Fibroblast of lung (primary cell): ENCODE measurements at regions not wholly inside any gene's neighbourhood (a gene's known extent, or its start where the extent isn't known, plus 50 kb on each side); places are given as distances from the start of the nearest gene placed in this dataset.

Source experiments
- DNase-seq, 2 donors: peaks; one replicate each; pipeline versions ENCODE4 v3.0.0 to v3.0.0-alpha.2; 2010; ENCODE audit warnings: low read depth in 2 of 2
- H2AFZ ChIP-seq: 2 replicates; pipeline ENCODE4 v1.5.1; 2012; ENCODE audit warnings: low read length, control low read depth, inconsistent platforms
- H3K27ac ChIP-seq: 2 replicates; pipeline ENCODE4 v1.5.1; 2011; ENCODE audit warnings: low read length, control low read depth; ENCODE audit not compliant: insufficient read depth
- H3K27me3 ChIP-seq: 2 replicates; pipeline ENCODE4 v1.5.1; 2011; ENCODE audit warnings: mild to moderate bottlenecking, low read length; ENCODE audit not compliant: control insufficient read depth, insufficient read depth
- H3K36me3 ChIP-seq: 2 replicates; pipeline ENCODE4 v1.5.1; 2011; ENCODE audit warnings: low read length; ENCODE audit not compliant: control insufficient read depth, insufficient read depth
- H3K4me1 ChIP-seq: 2 replicates; pipeline ENCODE4 v1.5.1; 2011; ENCODE audit warnings: low read length; ENCODE audit not compliant: control insufficient read depth, insufficient read depth; ENCODE audit errors: extremely low read depth
- H3K4me2 ChIP-seq: 2 replicates; pipeline ENCODE4 v1.5.1; 2011; ENCODE audit warnings: low read length, control low read depth; ENCODE audit not compliant: insufficient read depth; ENCODE audit errors: extremely low read depth
- H3K4me3 ChIP-seq, 4 experiments: fragments of 200-600 bp in 1 of 4; sonication (generic) in 1 of 4; replicated peaks in 1 of 4; 2 replicates each; pipeline ENCODE4 v1.5.1; 2011 to 2016; ENCODE audit warnings: low read length in 4 of 4, low read depth in 3 of 4, mild to moderate bottlenecking in 3 of 4, control low read depth in 2 of 4, inconsistent platforms in 1 of 4, mixed read lengths in 1 of 4; ENCODE audit not compliant: insufficient read depth in 1 of 4; ENCODE audit errors: control extremely low read depth in 1 of 4
- H3K79me2 ChIP-seq: 2 replicates; pipeline ENCODE4 v1.5.1; 2012; ENCODE audit warnings: mild to moderate bottlenecking, low read length, inconsistent platforms; ENCODE audit not compliant: control insufficient read depth, insufficient read depth
- H3K9ac ChIP-seq: 2 replicates; pipeline ENCODE4 v1.5.1; 2011; ENCODE audit warnings: mild to moderate bottlenecking, low read length, control low read depth; ENCODE audit not compliant: insufficient read depth
- H3K9me3 ChIP-seq: 2 replicates; pipeline ENCODE4 v1.5.1; 2012; ENCODE audit warnings: low read depth, low read length; ENCODE audit not compliant: control insufficient read depth, insufficient read depth
- H4K20me1 ChIP-seq: 2 replicates; pipeline ENCODE4 v1.5.1; 2011; ENCODE audit warnings: low read length; ENCODE audit not compliant: control insufficient read depth, insufficient read depth; ENCODE audit errors: extremely low read depth
- EZH2 ChIP-seq: IDR thresholded peaks from 2 replicates; pipeline ENCODE4 v1.5.1; 2012; ENCODE audit warnings: low read length, control low read depth, mild to moderate bottlenecking; ENCODE audit errors: missing control alignments
- TF ChIP-seq, protein P1 (sequence below), 2 donors: IDR thresholded peaks in 1 of 2; conservative IDR thresholded peaks in 1 of 2; 1 replicate in 1 of 2; 2 replicates in 1 of 2; pipeline ENCODE4 v1.5.1; 2011 to 2012; ENCODE audit warnings: low read length in 2 of 2, control low read depth in 1 of 2, inconsistent platforms in 1 of 2, low read depth in 1 of 2, mild to moderate bottlenecking in 1 of 2

DNA sequence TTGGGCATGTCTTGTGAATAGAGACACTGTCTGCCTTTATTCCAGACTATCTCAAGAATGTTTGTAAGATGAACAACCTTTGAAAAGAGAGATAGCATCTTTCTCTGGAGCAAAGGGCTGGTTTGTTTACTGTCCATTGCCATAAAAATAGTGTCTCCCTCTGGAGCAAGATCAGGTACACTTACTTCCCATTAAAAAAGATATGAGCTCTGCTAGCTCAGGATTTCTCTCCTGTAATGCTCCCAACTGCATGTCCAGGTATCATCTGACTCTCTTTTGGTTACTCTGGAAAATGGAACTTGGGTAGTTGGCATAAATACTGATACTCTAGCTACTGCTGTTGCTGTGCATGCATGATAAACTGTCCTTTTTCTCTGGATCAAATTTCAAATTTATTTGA is 381.1 kb downstream of the TFEC start:
- no peak overlapping the region for H2AFZ ChIP-seq
- TF ChIP-seq, protein P1, sequence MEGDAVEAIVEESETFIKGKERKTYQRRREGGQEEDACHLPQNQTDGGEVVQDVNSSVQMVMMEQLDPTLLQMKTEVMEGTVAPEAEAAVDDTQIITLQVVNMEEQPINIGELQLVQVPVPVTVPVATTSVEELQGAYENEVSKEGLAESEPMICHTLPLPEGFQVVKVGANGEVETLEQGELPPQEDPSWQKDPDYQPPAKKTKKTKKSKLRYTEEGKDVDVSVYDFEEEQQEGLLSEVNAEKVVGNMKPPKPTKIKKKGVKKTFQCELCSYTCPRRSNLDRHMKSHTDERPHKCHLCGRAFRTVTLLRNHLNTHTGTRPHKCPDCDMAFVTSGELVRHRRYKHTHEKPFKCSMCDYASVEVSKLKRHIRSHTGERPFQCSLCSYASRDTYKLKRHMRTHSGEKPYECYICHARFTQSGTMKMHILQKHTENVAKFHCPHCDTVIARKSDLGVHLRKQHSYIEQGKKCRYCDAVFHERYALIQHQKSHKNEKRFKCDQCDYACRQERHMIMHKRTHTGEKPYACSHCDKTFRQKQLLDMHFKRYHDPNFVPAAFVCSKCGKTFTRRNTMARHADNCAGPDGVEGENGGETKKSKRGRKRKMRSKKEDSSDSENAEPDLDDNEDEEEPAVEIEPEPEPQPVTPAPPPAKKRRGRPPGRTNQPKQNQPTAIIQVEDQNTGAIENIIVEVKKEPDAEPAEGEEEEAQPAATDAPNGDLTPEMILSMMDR (conservative IDR thresholded peaks at IDR 0.05 in 1 of 2, IDR thresholded peaks at IDR 0.05 in 1 of 2; ENCODE audit: low read depth in 1 of 2, low read length in 2 of 2), result no peak
- H3K4me2 ChIP-seq, result no peak overlapping the region
- H3K4me1 ChIP-seq, result no peaks in the 10 kb centered on the region
- no peak overlapping the region for H3K27ac ChIP-seq
- no peaks in the 10 kb centered on the region for H3K79me2 ChIP-seq
- no peaks in the 10 kb centered on the region for H3K27me3 ChIP-seq
- DNase-seq, result no peak
- H3K36me3 ChIP-seq, result no peaks in the 10 kb centered on the region
- no peaks in the 10 kb centered on the region for H3K9me3 ChIP-seq
- no peaks in the 10 kb centered on the region for H4K20me1 ChIP-seq
- no peak overlapping the region for H3K9ac ChIP-seq
- no peak overlapping the region for H3K4me3 ChIP-seq

DNA sequence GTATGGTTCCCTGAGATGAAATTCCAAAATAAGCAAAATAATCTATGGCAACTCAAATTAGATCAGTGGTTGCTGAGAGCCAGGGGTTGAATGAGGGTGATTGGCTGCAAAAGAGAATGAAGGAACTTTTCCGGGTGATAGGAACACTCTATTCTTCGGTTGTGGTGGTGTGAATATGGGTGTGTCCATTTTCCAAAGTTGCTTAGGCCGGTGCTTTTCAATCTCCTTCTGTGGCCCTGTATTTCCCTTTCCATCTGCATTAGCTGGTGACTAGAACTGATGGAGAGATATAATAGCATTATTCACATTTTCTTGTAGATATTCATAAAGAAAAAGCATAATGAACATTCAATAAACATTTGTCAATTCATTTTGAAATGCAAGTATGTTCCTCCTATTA is 382.9 kb downstream of the TFEC start:
- TF ChIP-seq EZH2, result no peak
- TF ChIP-seq, protein P1 (conservative IDR thresholded peaks at IDR 0.05 in 1 of 2, IDR thresholded peaks at IDR 0.05 in 1 of 2; ENCODE audit: low read depth in 1 of 2, low read length in 2 of 2), result no peak
- Histone ChIP-seq H3K27me3 (no peaks in the 10 kb centered on the region), H3K4me3 (no peak overlapping the region), H3K27ac (no peak overlapping the region), H4K20me1 (no peaks in the 10 kb centered on the region), H3K4me2 (no peak overlapping the region), H3K79me2 (no peaks in the 10 kb centered on the region), H3K9me3 (no peaks in the 10 kb centered on the region), H3K9ac (no peak overlapping the region), H2AFZ (no peak overlapping the region), H3K4me1 (no peaks in the 10 kb centered on the region), H3K36me3 (no peaks in the 10 kb centered on the region)
- DNase-seq, result no peak

DNA sequence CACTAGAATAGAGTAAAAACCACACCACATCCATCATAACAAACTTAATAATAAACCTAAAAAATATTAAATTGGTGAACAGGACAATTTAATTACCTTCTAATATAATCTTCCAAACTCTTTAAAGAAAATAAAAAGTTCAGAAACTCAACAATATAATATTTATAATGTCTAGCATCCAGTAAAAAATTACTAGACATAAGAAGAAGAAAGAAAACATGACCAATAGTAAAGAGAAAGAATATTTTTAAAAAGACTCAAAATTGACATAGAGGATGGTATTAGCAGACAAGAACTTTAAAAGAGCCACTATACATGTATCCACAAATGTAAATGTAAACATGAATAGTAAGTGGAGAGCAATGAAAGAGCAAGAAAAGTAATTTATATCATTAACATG is 388.4 kb downstream of the TFEC start:
- no peak overlapping the region for H2AFZ ChIP-seq
- no peak overlapping the region for H3K4me2 ChIP-seq
- H3K79me2 ChIP-seq, result no peaks in the 10 kb centered on the region
- H3K36me3 ChIP-seq, result no peaks in the 10 kb centered on the region
- H3K4me1 ChIP-seq, result no peaks in the 10 kb centered on the region
- TF ChIP-seq, protein P1 (conservative IDR thresholded peaks at IDR 0.05 in 1 of 2, IDR thresholded peaks at IDR 0.05 in 1 of 2; ENCODE audit: low read depth in 1 of 2, low read length in 2 of 2), result no peak
- no peak for TF ChIP-seq EZH2
- no peaks in the 10 kb centered on the region for H4K20me1 ChIP-seq
- H3K4me3 ChIP-seq, result no peak overlapping the region
- no peak for DNase-seq
- H3K9me3 ChIP-seq, result no peaks in the 10 kb centered on the region
- no peak overlapping the region for H3K9ac ChIP-seq
- no peak overlapping the region for H3K27ac ChIP-seq
- no peaks in the 10 kb centered on the region for H3K27me3 ChIP-seq
